Keratinocyte (primary cell): ENCODE measurements at regions not wholly inside any gene's neighbourhood (a gene's known extent, or its start where the extent isn't known, plus 50 kb on each side); places are given as distances from the start of the nearest gene placed in this dataset.

Experiments used
- DNase-seq: peaks from one replicate; pipeline ENCODE4 v3.0.0-alpha.2; 2011; ENCODE audit warnings: low read depth, missing footprints, low spot score
- FAIRE-seq: peaks from 2 replicates; lab custom pipeline; 2011; peaks lifted over from hg19 to GRCh38; lab: Jason Lieb, UNC
- H2AFZ ChIP-seq: 2 replicates; pipeline ENCODE4 v1.6.0; 2012; ENCODE audit warnings: low read length, control low read depth, inconsistent platforms; ENCODE audit not compliant: control insufficient read depth
- H3K27ac ChIP-seq: 2 replicates; pipeline ENCODE4 v1.5.1; 2011; ENCODE audit warnings: low read length; ENCODE audit not compliant: control insufficient read depth, insufficient read depth
- H3K27me3 ChIP-seq: 3 replicates; pipeline ENCODE4 v1.6.0; 2011; ENCODE audit warnings: low read length; ENCODE audit not compliant: control insufficient read depth, insufficient read depth; ENCODE audit errors: extremely low read depth
- H3K36me3 ChIP-seq, 2 experiments: 2 replicates in 1 of 2; 3 replicates in 1 of 2; pipeline ENCODE4 v1.5.1; 2011; ENCODE audit warnings: low read length in 2 of 2, mild to moderate bottlenecking in 1 of 2; ENCODE audit not compliant: control insufficient read depth in 2 of 2, insufficient read depth in 2 of 2; ENCODE audit errors: extremely low read depth in 1 of 2
- H3K4me1 ChIP-seq: 3 replicates; pipeline ENCODE4 v1.5.1; 2011; ENCODE audit warnings: low read length; ENCODE audit not compliant: control insufficient read depth, insufficient read depth; ENCODE audit errors: extremely low read depth
- H3K4me2 ChIP-seq: 3 replicates; pipeline ENCODE4 v1.6.0; 2011; ENCODE audit warnings: low read depth, low read length; ENCODE audit not compliant: control insufficient read depth, insufficient read depth; ENCODE audit errors: extremely low read depth
- H3K4me3 ChIP-seq, 3 experiments: fragments of 200-600 bp in 1 of 3; sonication (generic) in 1 of 3; 2 replicates in 2 of 3; 3 replicates in 1 of 3; pipeline ENCODE4 v1.5.1; 2011 to 2016; ENCODE audit warnings: low read length in 3 of 3, mild to moderate bottlenecking in 3 of 3, control low read depth in 2 of 3, inconsistent platforms in 1 of 3, low read depth in 1 of 3, mixed read lengths in 1 of 3, mixed run types in 1 of 3, moderate library complexity in 1 of 3; ENCODE audit not compliant: control insufficient read depth in 2 of 3, insufficient read depth in 2 of 3; ENCODE audit errors: extremely low read depth in 1 of 3
- H3K79me2 ChIP-seq: 2 replicates; pipeline ENCODE4 v1.6.0; 2012; ENCODE audit warnings: low read length; ENCODE audit not compliant: control insufficient read depth, insufficient read depth
- H3K9ac ChIP-seq: 3 replicates; pipeline ENCODE4 v1.6.0; 2011; ENCODE audit warnings: low read length; ENCODE audit not compliant: control insufficient read depth, insufficient read depth; ENCODE audit errors: extremely low read depth
- H3K9me1 ChIP-seq: 3 replicates; pipeline ENCODE4 v1.6.0; 2011; ENCODE audit warnings: low read length; ENCODE audit not compliant: control insufficient read depth, insufficient read depth; ENCODE audit errors: extremely low read depth
- H3K9me3 ChIP-seq: 2 replicates; pipeline ENCODE4 v1.5.1; 2012; ENCODE audit warnings: low read depth, low read length; ENCODE audit not compliant: control insufficient read depth
- H4K20me1 ChIP-seq: 3 replicates; pipeline ENCODE4 v1.6.0; 2011; ENCODE audit warnings: low read length; ENCODE audit not compliant: control insufficient read depth, insufficient read depth; ENCODE audit errors: extremely low read depth
- EZH2 ChIP-seq: IDR thresholded peaks from one replicate; pipeline ENCODE4 v1.6.1; 2012; ENCODE audit warnings: inconsistent platforms, mild to moderate bottlenecking, low read length, moderate library complexity
- dilution Hi-C: fragments of 300-500 bp; cut with MboI; formaldehyde crosslinking; loops from one replicate; pipeline ENCODE4 v1.7.0; 2020; ENCODE audit warnings: low sequenced_read_pairs; ENCODE audit not compliant: extremely low pct_ligation_motif_present
- TF ChIP-seq, protein P1 (sequence below), 3 experiments: IDR thresholded peaks in 1 of 3; conservative IDR thresholded peaks in 1 of 3; optimal IDR thresholded peaks in 1 of 3; 2 replicates in 2 of 3; 3 replicates in 1 of 3; pipeline versions ENCODE3 to v1.5.1; 2011; ENCODE audit warnings: low read length in 3 of 3, mild to moderate bottlenecking in 3 of 3, moderate library complexity in 2 of 3, control low read depth in 1 of 3, inconsistent platforms in 1 of 3; ENCODE audit not compliant: insufficient read depth in 2 of 3; ENCODE audit errors: extremely low read depth in 1 of 3

- Histone ChIP-seq H3K4me3 (no peak overlapping the region), H3K9ac (no peak overlapping the region), H3K36me3 (no peaks in the 10 kb centered on the region), H3K27me3 (peaks cover 13% of the 10 kb centered on the region), H4K20me1 (no peaks in the 10 kb centered on the region), H3K4me1 (no peaks in the 10 kb centered on the region), H3K9me1 (no peaks in the 10 kb centered on the region), H3K4me2 (no peak overlapping the region), H2AFZ (no peak overlapping the region), H3K9me3 (no peaks in the 10 kb centered on the region), H3K27ac (no peak overlapping the region), H3K79me2 (no peaks in the 10 kb centered on the region)
- TF ChIP-seq EZH2: no peak
- TF ChIP-seq, protein P1, sequence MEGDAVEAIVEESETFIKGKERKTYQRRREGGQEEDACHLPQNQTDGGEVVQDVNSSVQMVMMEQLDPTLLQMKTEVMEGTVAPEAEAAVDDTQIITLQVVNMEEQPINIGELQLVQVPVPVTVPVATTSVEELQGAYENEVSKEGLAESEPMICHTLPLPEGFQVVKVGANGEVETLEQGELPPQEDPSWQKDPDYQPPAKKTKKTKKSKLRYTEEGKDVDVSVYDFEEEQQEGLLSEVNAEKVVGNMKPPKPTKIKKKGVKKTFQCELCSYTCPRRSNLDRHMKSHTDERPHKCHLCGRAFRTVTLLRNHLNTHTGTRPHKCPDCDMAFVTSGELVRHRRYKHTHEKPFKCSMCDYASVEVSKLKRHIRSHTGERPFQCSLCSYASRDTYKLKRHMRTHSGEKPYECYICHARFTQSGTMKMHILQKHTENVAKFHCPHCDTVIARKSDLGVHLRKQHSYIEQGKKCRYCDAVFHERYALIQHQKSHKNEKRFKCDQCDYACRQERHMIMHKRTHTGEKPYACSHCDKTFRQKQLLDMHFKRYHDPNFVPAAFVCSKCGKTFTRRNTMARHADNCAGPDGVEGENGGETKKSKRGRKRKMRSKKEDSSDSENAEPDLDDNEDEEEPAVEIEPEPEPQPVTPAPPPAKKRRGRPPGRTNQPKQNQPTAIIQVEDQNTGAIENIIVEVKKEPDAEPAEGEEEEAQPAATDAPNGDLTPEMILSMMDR (optimal IDR thresholded peaks at IDR 0.05 in 1 of 3, IDR thresholded peaks at IDR 0.05 in 1 of 3, conservative IDR thresholded peaks at IDR 0.05 in 1 of 3; ENCODE audit: extremely low read depth in 1 of 3, insufficient read depth in 2 of 3, low read length in 3 of 3): no peak
- DNase-seq (no peak), FAIRE-seq (no peak)
- dilution Hi-C loops: no loop called here
Measured at GRCh38 chr5:154541553-154541952, 63.5 kb upstream of the HAND1 start.

DNA sequence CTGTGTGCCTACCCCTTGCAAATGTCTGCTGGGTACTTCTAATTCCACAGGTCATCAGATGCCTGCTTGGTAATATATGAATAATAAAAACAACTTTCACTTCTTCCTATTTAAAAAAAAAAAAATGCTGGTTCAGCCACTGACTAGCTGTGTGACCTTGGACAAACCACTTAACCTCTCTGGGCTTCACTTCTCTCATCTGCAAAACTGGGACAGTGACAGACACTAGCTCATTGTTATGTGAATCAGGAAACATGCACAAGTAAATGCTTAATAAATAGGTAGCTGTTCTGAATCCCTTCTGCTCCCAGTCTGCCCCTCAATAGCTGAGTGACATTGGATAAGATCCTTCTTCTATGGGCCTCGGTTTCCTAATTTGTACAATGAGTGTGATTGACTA lies 62.6 kb upstream of the HAND1 start:
- no peak overlapping the region for H3K4me3 ChIP-seq
- H3K9me1 ChIP-seq: no peaks in the 10 kb centered on the region
- dilution Hi-C loops: no loop called here
- H4K20me1 ChIP-seq: no peaks in the 10 kb centered on the region
- TF ChIP-seq, protein P1 (optimal IDR thresholded peaks at IDR 0.05 in 1 of 3, IDR thresholded peaks at IDR 0.05 in 1 of 3, conservative IDR thresholded peaks at IDR 0.05 in 1 of 3; ENCODE audit: extremely low read depth in 1 of 3, insufficient read depth in 2 of 3, low read length in 3 of 3): no peak
- no peak for TF ChIP-seq EZH2
- H3K27ac ChIP-seq: no peak overlapping the region
- H3K9ac ChIP-seq: no peak overlapping the region
- H3K79me2 ChIP-seq: no peaks in the 10 kb centered on the region
- H3K36me3 ChIP-seq: no peaks in the 10 kb centered on the region
- no peaks in the 10 kb centered on the region for H3K4me1 ChIP-seq
- H3K9me3 ChIP-seq: no peaks in the 10 kb centered on the region
- H3K4me2 ChIP-seq: no peak overlapping the region
- DNase-seq (no peak), FAIRE-seq (no peak)
- H3K27me3 ChIP-seq: peaks cover 13% of the 10 kb centered on the region
- H2AFZ ChIP-seq: no peak overlapping the region
